Activated CD4-positive, alpha-beta memory T cell treated with anti-CD3 and anti-CD28 coated beads for 36 hours (primary cell): ENCODE measurements at regions not wholly inside any gene's neighbourhood (a gene's known extent, or its start where the extent isn't known, plus 50 kb on each side); places are given as distances from the start of the nearest gene placed in this dataset.
"Not testable (repeated sequence)": the region's sequence is repeated elsewhere in the genome, so short reads cannot be mapped to it uniquely, and the experiment has no call there.

Experiments used
- CTCF ChIA-PET: fragments of 350-600 bp; sonication (Branson Sonifier 250); formaldehyde crosslinking; loops from one replicate; lab custom pipeline; 2021; ENCODE audit warnings: antibody characterized with exemption, inconsistent platforms; lab: Charles Lee
- POLR2A ChIA-PET: fragments of 350-600 bp; sonication (Branson Sonifier 250); formaldehyde crosslinking; loops from one replicate; lab custom pipeline; 2021; ENCODE audit warnings: antibody characterized with exemption; lab: Charles Lee
- DNase-seq: peaks from one replicate; pipeline ENCODE4 v3.0.0-alpha.2; 2020
- H3K27ac Mint-ChIP-seq: one replicate; pipeline ENCODE4 v1.8.0; 2021; ENCODE audit warnings: mixed read lengths
- H3K27me3 Mint-ChIP-seq: one replicate; pipeline ENCODE4 v1.8.0; 2021; ENCODE audit warnings: mixed read lengths
- H3K36me3 Mint-ChIP-seq: one replicate; pipeline ENCODE4 v1.8.0; 2021; ENCODE audit warnings: mixed read lengths
- H3K4me1 Mint-ChIP-seq: one replicate; pipeline ENCODE4 v1.8.0; 2021; ENCODE audit warnings: low read depth, mixed read lengths
- H3K4me3 Mint-ChIP-seq: one replicate; pipeline ENCODE4 v1.8.0; 2021; ENCODE audit warnings: mild to moderate bottlenecking, mixed read lengths
- H3K9me3 Mint-ChIP-seq: one replicate; pipeline ENCODE4 v1.8.0; 2021; ENCODE audit warnings: mixed read lengths
- intact Hi-C: fragments of 100-400 bp; cut with micrococcal nuclease; formaldehyde crosslinking; loops from one replicate; pipeline ENCODE4 v1.15.1; 2023

- H3K9me3 Mint-ChIP-seq = peaks cover 28% of the 10 kb centered on the region
- ChIA-PET POLR2A (no interaction called here), CTCF (no interaction called here)
- H3K36me3 Mint-ChIP-seq = peaks cover 11% of the 10 kb centered on the region
- no peak overlapping the region for H3K27ac Mint-ChIP-seq
- intact Hi-C loops = no loop called here
- H3K4me1 Mint-ChIP-seq = peaks cover 15% of the 10 kb centered on the region
- H3K27me3 Mint-ChIP-seq = peaks cover 5% of the 10 kb centered on the region
- no peak overlapping the region for H3K4me3 Mint-ChIP-seq
- DNase-seq = no peak
Observed at GRCh38 chr10:62699148-62699547, 105.4 kb upstream of the ADO start.

DNA sequence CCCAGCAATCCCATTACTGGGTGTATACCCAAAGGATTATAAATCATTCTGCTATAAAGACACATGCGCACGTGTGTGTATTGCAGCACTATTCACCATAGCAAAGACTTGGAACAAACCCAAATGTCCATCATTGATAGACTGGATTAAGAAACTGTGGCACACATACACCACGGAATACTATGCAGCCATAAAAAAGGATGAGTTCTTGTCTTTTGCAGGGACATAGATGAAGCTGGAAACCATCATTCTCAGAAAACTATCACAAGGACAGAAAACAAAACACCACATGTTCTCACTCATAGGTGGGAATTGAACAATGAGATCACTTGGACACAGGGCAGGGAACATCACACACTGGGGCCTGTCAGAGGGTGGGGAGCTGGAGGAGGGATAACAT, 100.4 kb upstream of the ADO start:
- CTCF ChIA-PET, H3K4me1 Mint-ChIP-seq, H3K27ac Mint-ChIP-seq, H3K27me3 Mint-ChIP-seq, H3K4me3 Mint-ChIP-seq, DNase-seq, POLR2A ChIA-PET, H3K36me3 Mint-ChIP-seq, intact Hi-C loops: not testable (repeated sequence)
- peaks cover 15% of the 10 kb centered on the region for H3K9me3 Mint-ChIP-seq

- no peaks in the 10 kb centered on the region for H3K36me3 Mint-ChIP-seq
- H3K27me3 Mint-ChIP-seq = peaks cover 6% of the 10 kb centered on the region
- ChIA-PET POLR2A (no interaction called here), CTCF (interaction anchor here (1.8 to 3.4 kb wide), 2 partner anchors 24 to 95 kb away, joined by 4 to 10 read pairs; no protein-coding TSS in a partner anchor)
- intact Hi-C loops = no loop called here
- peaks cover 3% of the 10 kb centered on the region for H3K4me1 Mint-ChIP-seq
- no peak for DNase-seq
- no peak overlapping the region for H3K4me3 Mint-ChIP-seq
- no peak overlapping the region for H3K27ac Mint-ChIP-seq
- H3K9me3 Mint-ChIP-seq = peaks cover 4% of the 10 kb centered on the region
Observed at GRCh38 chr10:62705789-62706188, 98.7 kb upstream of the ADO start.

GRCh38 chr10:62707810-62708209, 96.7 kb upstream of the ADO start:
- intact Hi-C loops = no loop called here
- CTCF ChIA-PET = interaction anchor here (0.6 to 3.4 kb wide), 2 partner anchors 9 to 97 kb away, joined by 3 to 10 read pairs; no protein-coding TSS in a partner anchor

GRCh38 chr10:62708569-62708968, 96.0 kb upstream of the ADO start:
- Mint-ChIP-seq H3K27ac (no peak overlapping the region), H3K36me3 (no peaks in the 10 kb centered on the region), H3K4me1 (peaks cover 3% of the 10 kb centered on the region), H3K4me3 (no peak overlapping the region), H3K9me3 (peaks cover 5% of the 10 kb centered on the region), H3K27me3 (peaks cover 4% of the 10 kb centered on the region)
- DNase-seq = no peak
- CTCF ChIA-PET = interaction anchor here (0.6 kb wide), 1 partner anchor 9 kb away, joined by 3 read pairs; no protein-coding TSS in a partner anchor
- intact Hi-C loops = no loop called here
- POLR2A ChIA-PET = no interaction called here

More at GRCh38 chr10:62707810-62708209, 96.7 kb upstream of the ADO start:
- H3K4me1 Mint-ChIP-seq = peaks cover 3% of the 10 kb centered on the region
- POLR2A ChIA-PET = no interaction called here
- peaks cover 4% of the 10 kb centered on the region for H3K27me3 Mint-ChIP-seq
- no peak overlapping the region for H3K27ac Mint-ChIP-seq
- H3K9me3 Mint-ChIP-seq = peaks cover 6% of the 10 kb centered on the region
- no peak overlapping the region for H3K4me3 Mint-ChIP-seq
- H3K36me3 Mint-ChIP-seq = no peaks in the 10 kb centered on the region
- DNase-seq = no peak

DNA sequence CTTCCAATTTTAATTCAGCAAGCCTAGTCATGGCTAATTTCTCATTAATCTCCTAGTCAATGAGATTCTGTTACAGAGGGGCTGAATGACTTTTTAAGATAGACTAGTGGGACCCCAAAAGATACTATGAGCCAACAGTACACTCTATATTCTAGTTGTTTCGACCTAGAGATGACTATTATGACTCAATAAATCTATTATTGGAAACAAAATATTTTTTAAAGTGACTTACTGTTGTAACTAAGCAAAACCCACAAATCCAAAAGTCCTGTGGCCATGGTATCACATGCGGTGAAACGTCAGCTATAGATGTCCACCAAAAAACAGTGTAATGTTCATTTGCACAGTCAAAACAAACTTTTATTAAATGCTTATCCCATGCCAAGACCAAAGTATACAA, 95.3 kb upstream of the ADO start:
- Mint-ChIP-seq H3K27ac (no peak overlapping the region), H3K27me3 (peaks cover 1% of the 10 kb centered on the region), H3K4me3 (no peak overlapping the region), H3K9me3 (peaks cover 3% of the 10 kb centered on the region), H3K4me1 (peaks cover 3% of the 10 kb centered on the region), H3K36me3 (no peaks in the 10 kb centered on the region)
- CTCF ChIA-PET = interaction anchor here (0.6 kb wide), 1 partner anchor 14 kb away, joined by 3 read pairs; no protein-coding TSS in a partner anchor
- DNase-seq = no peak
- POLR2A ChIA-PET = no interaction called here
- intact Hi-C loops = no loop called here

- Mint-ChIP-seq H3K27ac (no peak overlapping the region), H3K27me3 (peaks cover 2% of the 10 kb centered on the region), H3K4me3 (no peak overlapping the region), H3K4me1 (peaks cover 11% of the 10 kb centered on the region), H3K9me3 (peaks cover 3% of the 10 kb centered on the region), H3K36me3 (no peaks in the 10 kb centered on the region)
- intact Hi-C loops = no loop called here
- CTCF ChIA-PET = no interaction called here
- POLR2A ChIA-PET = no interaction called here
- DNase-seq = no peak
Observed at GRCh38 chr10:62710182-62710581, 94.3 kb upstream of the ADO start.

GRCh38 chr10:62715383-62715782, 89.1 kb upstream of the ADO start:
- Mint-ChIP-seq H3K27ac (no peak overlapping the region), H3K4me1 (peaks cover 11% of the 10 kb centered on the region), H3K36me3 (no peaks in the 10 kb centered on the region), H3K4me3 (no peak overlapping the region), H3K9me3 (peaks cover 3% of the 10 kb centered on the region), H3K27me3 (peaks cover 2% of the 10 kb centered on the region)
- intact Hi-C loops = no loop called here
- CTCF ChIA-PET = no interaction called here
- DNase-seq = no peak
- POLR2A ChIA-PET = no interaction called here

DNA sequence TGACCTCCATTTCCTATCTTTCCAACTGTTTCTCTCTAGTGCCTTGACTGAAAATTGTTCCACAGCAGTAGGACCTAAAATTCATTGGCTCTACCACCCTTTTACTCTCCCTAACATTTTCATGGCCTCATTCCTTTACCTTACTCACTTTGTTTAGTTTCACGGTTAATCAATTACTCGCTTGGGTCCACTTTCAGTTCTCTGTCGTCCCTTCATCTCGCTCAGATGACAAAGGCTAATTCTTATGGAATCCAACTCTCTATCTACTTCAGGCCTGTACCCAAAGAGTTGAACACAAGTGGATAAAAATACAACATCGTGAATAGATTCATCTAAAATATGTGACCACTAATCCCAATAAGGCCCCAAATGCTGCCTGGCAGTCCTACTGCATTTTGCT, 85.9 kb upstream of the ADO start:
- DNase-seq = no peak
- H3K27ac Mint-ChIP-seq = no peak overlapping the region
- no peaks in the 10 kb centered on the region for H3K9me3 Mint-ChIP-seq
- peaks cover 2% of the 10 kb centered on the region for H3K27me3 Mint-ChIP-seq
- H3K36me3 Mint-ChIP-seq = no peaks in the 10 kb centered on the region
- ChIA-PET CTCF (no interaction called here), POLR2A (no interaction called here)
- peaks cover 11% of the 10 kb centered on the region for H3K4me1 Mint-ChIP-seq
- intact Hi-C loops = no loop called here
- H3K4me3 Mint-ChIP-seq = no peak overlapping the region

DNA sequence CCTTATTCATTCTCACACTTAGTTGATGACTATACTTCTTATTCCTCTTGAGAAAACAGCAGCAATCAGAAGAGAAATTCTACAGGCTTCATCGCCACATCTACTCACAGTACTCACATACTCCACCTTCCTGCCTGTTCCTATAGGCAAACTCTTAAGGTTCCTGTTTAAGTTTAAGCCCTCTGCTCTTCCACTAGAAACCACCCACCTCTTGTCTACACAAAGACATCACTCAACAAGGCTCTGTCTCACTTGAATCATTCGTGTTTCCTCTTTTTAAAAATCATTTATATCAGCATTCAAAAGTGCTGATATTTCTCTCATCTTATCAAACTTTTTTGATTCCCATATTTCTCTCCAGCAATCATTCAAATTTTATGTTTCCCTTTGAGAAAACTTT, 85.5 kb upstream of the ADO start:
- ChIA-PET POLR2A (no interaction called here), CTCF (no interaction called here)
- no peak overlapping the region for H3K4me3 Mint-ChIP-seq
- intact Hi-C loops = no loop called here
- H3K9me3 Mint-ChIP-seq = no peaks in the 10 kb centered on the region
- H3K27me3 Mint-ChIP-seq = peaks cover 2% of the 10 kb centered on the region
- H3K4me1 Mint-ChIP-seq = peaks cover 11% of the 10 kb centered on the region
- H3K27ac Mint-ChIP-seq = no peak overlapping the region
- DNase-seq = no peak
- no peaks in the 10 kb centered on the region for H3K36me3 Mint-ChIP-seq

DNA sequence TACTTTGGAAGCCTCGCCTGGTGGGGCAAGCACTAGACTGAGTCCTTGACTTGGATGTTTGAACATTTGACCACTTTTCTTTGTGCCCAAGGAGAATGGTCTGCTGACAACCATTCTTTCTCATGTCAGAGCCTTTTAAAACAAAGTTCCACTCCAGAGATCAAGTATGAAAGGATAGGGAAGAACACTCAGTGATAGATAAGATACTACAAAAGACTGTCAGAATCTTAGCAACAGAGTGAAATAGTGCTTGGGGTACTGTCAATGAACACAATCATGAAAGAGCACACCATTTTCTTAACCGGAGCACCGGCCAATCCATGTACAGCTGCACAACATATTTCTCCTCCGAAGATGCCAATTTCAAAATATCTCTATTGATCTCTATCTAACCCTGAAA, 82.8 kb upstream of the ADO start:
- ChIA-PET POLR2A (no interaction called here), CTCF (no interaction called here)
- H3K27me3 Mint-ChIP-seq = peaks cover 1% of the 10 kb centered on the region
- no peak overlapping the region for H3K4me3 Mint-ChIP-seq
- H3K36me3 Mint-ChIP-seq = no peaks in the 10 kb centered on the region
- H3K9me3 Mint-ChIP-seq = no peaks in the 10 kb centered on the region
- intact Hi-C loops = no loop called here
- no peak for DNase-seq
- peaks cover 24% of the 10 kb centered on the region for H3K4me1 Mint-ChIP-seq
- no peak overlapping the region for H3K27ac Mint-ChIP-seq

DNA sequence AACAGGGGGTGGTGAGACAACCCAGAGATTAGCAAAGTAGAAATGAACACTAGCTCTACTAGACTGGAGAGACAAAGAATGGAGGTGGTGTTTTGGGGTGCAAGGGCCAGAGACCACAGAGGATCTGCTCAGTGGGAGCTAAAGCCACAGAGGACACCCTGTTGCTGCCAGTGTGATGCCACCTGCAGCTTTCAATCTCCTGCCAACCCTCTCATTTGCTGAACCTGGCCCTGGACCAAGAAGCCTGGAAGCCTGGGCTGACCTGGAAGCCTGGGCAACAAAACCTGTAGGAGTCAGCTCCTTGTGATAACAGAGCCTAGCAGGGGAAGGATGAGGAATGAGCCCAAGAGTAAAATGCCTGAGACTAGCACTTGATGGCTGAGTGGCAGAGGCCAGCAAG, 81.1 kb upstream of the ADO start:
- Mint-ChIP-seq H3K4me1 (peaks cover 41% of the 10 kb centered on the region), H3K9me3 (no peaks in the 10 kb centered on the region), H3K27ac (no peak overlapping the region), H3K4me3 (no peak overlapping the region), H3K27me3 (peaks cover 1% of the 10 kb centered on the region), H3K36me3 (no peaks in the 10 kb centered on the region)
- ChIA-PET CTCF (no interaction called here), POLR2A (no interaction called here)
- intact Hi-C loops = no loop called here
- DNase-seq = no peak

- no peak overlapping the region for H3K4me3 Mint-ChIP-seq
- peaks cover 4% of the 10 kb centered on the region for H3K27me3 Mint-ChIP-seq
- intact Hi-C loops = no loop called here
- H3K36me3 Mint-ChIP-seq = no peaks in the 10 kb centered on the region
- POLR2A ChIA-PET = interaction anchor here (1.0 to 1.6 kb wide), 3 partner anchors 9 to 55 kb away, joined by 3 to 9 read pairs (median 5); no protein-coding TSS in a partner anchor
- H3K4me1 Mint-ChIP-seq = peaks cover 50% of the 10 kb centered on the region
- CTCF ChIA-PET = interaction anchor here (0.8 to 1.0 kb wide), 3 partner anchors 9 to 94 kb away, joined by 3 to 5 read pairs (median 3); no protein-coding TSS in a partner anchor
- DNase-seq = peak; percentile 32
- H3K27ac Mint-ChIP-seq = no peak overlapping the region
- H3K9me3 Mint-ChIP-seq = no peaks in the 10 kb centered on the region
Observed at GRCh38 chr10:62724465-62724864, 80.1 kb upstream of the ADO start.
